GM12872 (cell line): ENCODE measurements at regions not wholly inside any gene's neighbourhood (a gene's known extent, or its start where the extent isn't known, plus 50 kb on each side); places are given as distances from the start of the nearest gene placed in this dataset.

Source experiments
- TF ChIP-seq, protein P1 (sequence below): IDR thresholded peaks from 3 replicates; pipeline ENCODE4 v1.5.1; 2011; ENCODE audit warnings: low read depth, mild to moderate bottlenecking, low read length, moderate library complexity; ENCODE audit not compliant: insufficient read depth

DNA sequence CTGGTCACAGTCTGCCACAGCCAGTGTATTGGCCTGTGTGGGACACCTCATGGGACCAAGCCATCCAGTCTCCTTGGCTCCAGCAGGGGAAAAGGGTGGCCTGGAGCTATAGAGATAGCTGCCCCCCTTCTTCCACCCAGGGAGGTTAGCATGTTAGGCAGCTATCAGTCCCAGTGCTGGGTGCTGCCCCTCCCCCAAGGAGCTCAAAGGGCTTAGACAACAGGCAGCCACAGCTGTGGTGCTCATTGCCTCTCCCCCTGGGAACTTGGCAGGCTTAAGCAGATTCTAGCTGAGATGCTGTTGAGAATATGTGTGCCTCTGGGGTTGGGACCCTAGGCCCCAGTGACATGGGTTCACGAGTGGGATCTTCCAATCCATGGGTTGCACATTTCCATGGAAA lies 226.0 kb upstream of the PTGER4 start:
- TF ChIP-seq, protein P1, sequence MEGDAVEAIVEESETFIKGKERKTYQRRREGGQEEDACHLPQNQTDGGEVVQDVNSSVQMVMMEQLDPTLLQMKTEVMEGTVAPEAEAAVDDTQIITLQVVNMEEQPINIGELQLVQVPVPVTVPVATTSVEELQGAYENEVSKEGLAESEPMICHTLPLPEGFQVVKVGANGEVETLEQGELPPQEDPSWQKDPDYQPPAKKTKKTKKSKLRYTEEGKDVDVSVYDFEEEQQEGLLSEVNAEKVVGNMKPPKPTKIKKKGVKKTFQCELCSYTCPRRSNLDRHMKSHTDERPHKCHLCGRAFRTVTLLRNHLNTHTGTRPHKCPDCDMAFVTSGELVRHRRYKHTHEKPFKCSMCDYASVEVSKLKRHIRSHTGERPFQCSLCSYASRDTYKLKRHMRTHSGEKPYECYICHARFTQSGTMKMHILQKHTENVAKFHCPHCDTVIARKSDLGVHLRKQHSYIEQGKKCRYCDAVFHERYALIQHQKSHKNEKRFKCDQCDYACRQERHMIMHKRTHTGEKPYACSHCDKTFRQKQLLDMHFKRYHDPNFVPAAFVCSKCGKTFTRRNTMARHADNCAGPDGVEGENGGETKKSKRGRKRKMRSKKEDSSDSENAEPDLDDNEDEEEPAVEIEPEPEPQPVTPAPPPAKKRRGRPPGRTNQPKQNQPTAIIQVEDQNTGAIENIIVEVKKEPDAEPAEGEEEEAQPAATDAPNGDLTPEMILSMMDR, result no peak

DNA sequence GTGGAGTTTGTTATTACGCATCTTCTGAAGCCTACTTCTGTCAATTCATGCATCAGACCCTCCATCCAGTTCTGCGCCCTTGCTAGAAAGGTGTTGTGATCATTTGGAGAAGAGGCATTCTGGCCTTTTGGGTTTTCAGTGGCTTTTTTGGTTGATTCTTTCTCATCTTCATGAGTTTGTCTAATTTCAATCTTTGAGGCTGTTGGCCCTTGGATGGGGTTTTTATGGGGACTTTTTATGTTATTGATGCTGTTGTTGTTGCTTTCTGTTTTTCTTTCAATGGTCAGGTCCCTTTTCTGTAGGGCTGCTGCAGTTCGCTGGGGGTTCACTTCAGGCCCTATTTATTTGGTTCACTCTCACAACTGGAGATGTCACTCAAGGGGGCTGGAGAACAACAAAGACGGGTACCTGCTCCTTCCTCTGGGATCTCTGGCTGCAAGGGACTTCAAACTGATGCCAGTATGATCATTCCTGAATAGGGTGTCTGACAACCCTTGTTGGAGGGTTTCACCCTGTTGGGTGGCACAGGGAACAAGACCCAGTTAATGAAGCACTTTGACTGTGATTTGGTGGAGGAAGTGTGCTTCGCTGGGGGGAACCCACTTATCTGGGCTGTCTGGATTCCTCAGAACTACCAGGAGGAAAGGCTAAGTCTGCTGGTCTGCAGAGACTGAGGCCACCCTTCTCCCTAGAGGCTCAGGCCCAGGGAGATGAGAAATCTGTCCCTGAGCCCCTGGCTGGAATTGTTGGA lies 226.7 kb upstream of the PTGER4 start:
- TF ChIP-seq, protein P1, result no peak

DNA sequence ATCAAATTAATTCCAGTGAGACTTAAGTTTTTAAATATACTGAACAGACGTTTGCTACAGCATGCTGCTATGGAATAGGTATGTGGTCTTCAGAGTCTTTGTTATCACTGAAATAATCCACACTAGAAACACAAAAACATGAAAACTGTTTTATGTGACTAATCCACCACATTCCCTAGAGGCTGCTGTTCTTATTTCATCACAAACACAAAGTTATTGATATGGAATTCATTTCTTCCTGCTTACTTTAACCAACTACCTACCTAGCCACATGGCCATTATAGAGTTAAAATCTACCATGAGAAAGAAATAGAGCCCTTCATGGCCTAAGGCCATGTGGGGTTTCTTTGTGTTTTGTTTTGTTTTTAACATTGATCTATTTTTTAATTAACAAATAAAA lies 232.3 kb upstream of the PTGER4 start:
- TF ChIP-seq, protein P1, result no peak

DNA sequence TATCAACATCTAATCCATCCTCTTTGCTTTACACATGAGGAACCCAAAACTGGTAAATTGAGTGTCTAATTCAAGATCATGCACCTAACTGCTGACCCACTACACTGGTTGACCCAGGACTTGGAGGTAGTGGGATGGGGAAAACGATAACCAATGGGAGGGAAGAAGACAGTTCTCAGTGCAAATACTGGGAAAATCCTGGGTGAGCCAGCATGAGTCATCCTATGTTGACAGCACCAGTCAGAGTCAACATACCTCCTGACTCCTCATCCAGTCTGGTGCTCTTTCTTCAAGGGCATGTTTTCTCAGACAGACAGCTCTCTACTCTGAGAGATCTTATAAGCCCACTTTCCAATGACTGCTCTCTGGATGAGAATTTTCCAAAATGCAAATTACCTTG lies 232.8 kb upstream of the PTGER4 start:
- TF ChIP-seq, protein P1, result no peak

DNA sequence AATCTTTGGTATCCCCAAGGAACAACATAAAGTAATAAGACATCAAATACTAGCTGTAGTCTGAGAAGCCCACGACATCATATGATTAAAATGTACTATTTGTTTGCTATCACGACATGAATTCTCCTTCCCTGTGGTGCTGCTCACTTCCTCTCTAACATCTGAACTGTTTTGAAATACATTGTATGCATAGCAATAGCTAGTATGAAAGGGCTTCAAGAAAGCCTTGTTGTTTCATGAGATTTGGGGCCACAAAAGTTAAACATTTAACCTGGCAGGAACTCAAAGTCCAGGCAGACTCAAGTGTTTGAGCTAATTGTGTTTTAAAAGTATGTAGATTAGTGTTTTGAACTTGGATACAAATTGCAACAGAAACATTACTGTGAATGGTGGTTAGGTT lies 237.4 kb upstream of the PTGER4 start:
- TF ChIP-seq, protein P1, result no peak

DNA sequence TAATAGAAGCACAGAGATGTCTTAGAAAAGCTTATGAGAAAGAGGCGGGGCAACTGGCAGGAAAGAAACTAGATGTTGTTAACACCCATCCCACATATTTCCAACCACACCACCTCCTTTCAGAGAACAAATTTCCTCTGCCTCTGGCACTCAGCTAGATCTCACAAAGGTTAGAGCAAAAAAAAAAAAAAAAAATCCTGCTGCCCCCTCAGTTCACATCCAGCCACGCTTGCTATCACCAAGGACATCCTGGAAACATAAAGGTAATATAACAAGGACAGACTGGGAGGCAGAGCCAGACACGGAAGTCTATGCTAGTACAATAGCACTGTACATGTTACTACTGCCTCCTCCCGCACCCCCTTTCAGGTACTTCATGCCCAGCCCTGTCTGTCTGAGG lies 238.0 kb upstream of the PTGER4 start:
- TF ChIP-seq, protein P1, result no peak

DNA sequence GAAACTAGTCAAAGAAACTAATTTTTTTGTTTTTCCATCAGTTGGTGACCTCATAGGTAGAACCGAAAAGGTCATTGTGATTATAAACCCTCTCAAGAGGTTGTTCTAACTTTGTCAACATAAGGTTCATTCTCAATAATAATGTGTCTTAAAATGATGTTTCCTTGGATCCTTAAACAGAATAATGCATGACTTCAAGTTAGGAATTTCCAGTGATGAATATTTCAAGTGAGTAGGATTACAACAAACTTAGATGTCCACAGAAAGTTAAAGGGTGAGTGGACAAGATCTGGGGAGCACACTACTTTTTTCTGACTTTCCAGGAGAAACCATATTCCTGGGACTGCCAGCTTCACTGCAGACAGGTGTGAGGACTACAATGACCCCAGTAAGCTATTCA lies 239.0 kb upstream of the PTGER4 start:
- TF ChIP-seq, protein P1, result no peak
